Adipocyte (in vitro differentiated cells): ENCODE measurements at regions not wholly inside any gene's neighbourhood (a gene's known extent, or its start where the extent isn't known, plus 50 kb on each side); places are given as distances from the start of the nearest gene placed in this dataset.

Source experiments
- DNase-seq: peaks from one replicate; pipeline ENCODE4 v3.0.0-alpha.2; 2015; ENCODE audit warnings: low read depth
- H3K27me3 ChIP-seq: replicated peaks from 2 replicates; pipeline ENCODE4 v1.7.0; 2013; ENCODE audit warnings: mild to moderate bottlenecking, low read length, moderate library complexity; ENCODE audit not compliant: control insufficient read depth, insufficient read depth
- H3K36me3 ChIP-seq: 2 replicates; pipeline ENCODE4 v1.7.0; 2013; ENCODE audit warnings: low read length, mild to moderate bottlenecking, moderate library complexity; ENCODE audit not compliant: control insufficient read depth, insufficient read depth, severe bottlenecking
- H3K4me1 ChIP-seq: 2 replicates; pipeline ENCODE4 v1.7.0; 2013; ENCODE audit warnings: mild to moderate bottlenecking, low read length, moderate library complexity; ENCODE audit not compliant: control insufficient read depth, insufficient read depth
- H3K4me3 ChIP-seq: 2 replicates; pipeline ENCODE4 v1.7.0; 2013; ENCODE audit warnings: mild to moderate bottlenecking, low read length, moderate library complexity
- H3K9ac ChIP-seq: 2 replicates; pipeline ENCODE4 v1.7.0; 2013; ENCODE audit warnings: mild to moderate bottlenecking, low read length, moderate library complexity
- H3K9me3 ChIP-seq: 2 replicates; pipeline ENCODE4 v1.7.0; 2013; ENCODE audit warnings: mild to moderate bottlenecking, low read length, moderate library complexity; ENCODE audit not compliant: control insufficient read depth

DNA sequence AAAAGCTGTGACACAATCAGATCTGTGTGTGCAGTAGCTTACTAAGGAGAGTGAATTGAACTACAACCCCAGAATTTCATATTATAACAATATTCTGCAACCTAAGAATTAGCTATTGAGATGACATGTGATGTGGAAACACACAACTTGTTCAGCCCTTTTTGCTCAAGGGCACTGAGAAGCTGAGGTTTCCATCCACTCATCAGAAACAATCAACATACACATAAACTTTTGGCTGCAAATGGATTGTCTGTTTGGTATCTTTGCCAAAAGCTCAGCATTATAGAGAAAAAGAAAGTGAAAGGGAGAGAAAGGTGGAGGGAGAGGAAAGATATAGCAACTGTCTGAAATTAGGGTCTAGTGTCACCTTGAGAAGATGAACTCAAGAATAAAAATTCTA lies 117.2 kb upstream of the KLF7 start:
- Histone ChIP-seq H3K36me3 (no peaks in the 10 kb centered on the region), H3K27me3 (no peaks in the 10 kb centered on the region), H3K9ac (no peak overlapping the region), H3K4me3 (no peak overlapping the region), H3K9me3 (no peaks in the 10 kb centered on the region), H3K4me1 (peaks cover 8% of the 10 kb centered on the region)
- DNase-seq, result peak; percentile 23

DNA sequence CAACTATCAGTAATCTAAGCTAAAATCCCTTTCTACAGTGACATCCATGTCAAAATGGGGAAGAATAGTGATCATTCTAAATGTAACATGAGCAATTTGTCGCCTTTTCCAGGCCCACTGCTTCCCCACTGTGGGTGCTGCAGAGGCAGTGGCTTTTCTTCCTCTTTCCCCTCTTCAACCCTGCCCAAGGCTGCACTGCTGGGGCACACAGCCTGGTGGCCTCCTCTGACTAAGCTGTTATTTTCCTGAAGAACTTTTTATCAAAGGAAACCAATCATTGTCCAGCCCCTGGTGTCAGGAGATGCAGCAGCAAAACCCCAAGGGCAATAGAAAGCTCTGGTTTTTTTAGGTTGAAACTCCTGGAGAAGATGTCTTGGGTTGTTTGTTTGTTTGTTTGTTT lies 117.6 kb upstream of the KLF7 start:
- Histone ChIP-seq H3K9ac (no peak overlapping the region), H3K27me3 (no peaks in the 10 kb centered on the region), H3K36me3 (no peaks in the 10 kb centered on the region), H3K9me3 (no peaks in the 10 kb centered on the region), H3K4me3 (no peak overlapping the region), H3K4me1 (peaks cover 9% of the 10 kb centered on the region)
- peak; percentile 32 for DNase-seq

DNA sequence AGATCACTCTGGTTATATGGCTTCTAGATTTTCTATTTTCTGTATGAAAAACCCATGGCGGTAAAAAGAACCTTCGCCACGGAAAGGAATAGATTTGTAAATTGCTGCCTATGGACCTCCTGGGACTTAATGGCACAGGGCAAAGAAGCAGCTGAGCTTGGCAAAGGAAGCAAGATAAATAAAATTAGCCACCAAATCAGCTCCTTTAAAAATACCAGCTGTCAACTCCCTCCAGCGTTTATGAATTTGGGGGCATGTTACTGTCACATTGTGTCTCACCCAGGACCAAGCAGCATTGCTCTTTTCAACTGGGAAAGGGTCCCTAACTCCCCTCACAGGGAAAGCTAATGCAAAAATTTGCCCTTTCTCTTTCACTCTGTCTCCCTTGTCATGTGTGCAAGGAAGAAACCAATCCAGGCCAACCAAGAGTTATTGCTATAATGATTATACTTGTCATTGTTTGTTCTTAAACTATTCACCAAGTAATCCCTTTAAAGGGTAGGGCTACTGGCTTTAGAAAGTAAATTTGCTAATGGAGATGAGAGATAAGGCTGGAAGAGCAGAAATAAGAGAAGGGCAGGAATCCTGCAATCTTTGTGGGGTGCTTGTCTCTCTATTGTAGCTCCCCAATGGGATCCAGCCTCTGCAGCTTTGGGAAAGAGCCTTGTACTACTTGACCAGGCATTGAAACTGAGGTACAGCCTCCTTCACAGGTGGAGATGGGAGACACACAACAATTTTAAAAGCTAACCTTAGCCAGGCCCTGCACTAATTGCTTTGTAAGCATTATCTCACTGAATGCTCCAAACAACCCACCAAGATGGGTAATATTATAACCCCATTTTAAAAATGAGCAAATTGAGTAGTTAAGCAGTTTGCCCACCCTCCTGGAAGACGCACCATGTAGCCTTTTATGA lies 119.1 kb upstream of the KLF7 start:
- no peak overlapping the region for H3K4me3 ChIP-seq
- H3K4me1 ChIP-seq, result peaks cover 23% of the 10 kb centered on the region
- no peaks in the 10 kb centered on the region for H3K9me3 ChIP-seq
- no peak overlapping the region for H3K9ac ChIP-seq
- no peaks in the 10 kb centered on the region for H3K36me3 ChIP-seq
- H3K27me3 ChIP-seq, result no peaks in the 10 kb centered on the region
- no peak for DNase-seq

DNA sequence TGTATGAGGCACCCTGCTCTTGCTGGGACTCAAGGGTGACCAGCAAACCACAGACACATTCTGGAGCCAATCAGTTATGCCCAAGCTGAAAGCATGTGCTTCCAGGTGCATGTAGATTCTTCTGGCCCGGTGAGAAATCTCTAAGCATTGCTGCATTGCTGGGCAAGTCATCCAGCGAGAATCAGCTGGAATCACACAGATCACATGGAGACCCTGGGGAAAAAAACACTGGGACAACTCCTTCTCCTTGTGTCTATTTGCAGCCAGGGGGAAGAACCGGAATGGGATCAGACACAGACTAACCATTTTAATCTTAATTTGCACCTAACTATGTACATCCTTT lies 119.7 kb upstream of the KLF7 start:
- Histone ChIP-seq H3K36me3 (no peaks in the 10 kb centered on the region), H3K4me1 (peaks cover 23% of the 10 kb centered on the region)
- DNase-seq, result no peak

GRCh38 chr2:207286106-207286505 lies 120.4 kb upstream of the KLF7 start:
- H3K4me3 ChIP-seq, result no peak overlapping the region
- no peaks in the 10 kb centered on the region for H3K36me3 ChIP-seq
- DNase-seq, result no peak
- no peaks in the 10 kb centered on the region for H3K27me3 ChIP-seq
- H3K4me1 ChIP-seq, result peaks cover 23% of the 10 kb centered on the region
- no peak overlapping the region for H3K9ac ChIP-seq
- H3K9me3 ChIP-seq, result no peaks in the 10 kb centered on the region

More for the DNA sequence above, 119.7 kb upstream of the KLF7 start:
- Histone ChIP-seq H3K27me3 (no peaks in the 10 kb centered on the region), H3K4me3 (no peak overlapping the region), H3K9me3 (no peaks in the 10 kb centered on the region), H3K9ac (no peak overlapping the region)

- Histone ChIP-seq H3K9me3 (no peaks in the 10 kb centered on the region), H3K4me3 (no peak overlapping the region), H3K9ac (no peak overlapping the region), H3K4me1 (peaks cover 19% of the 10 kb centered on the region), H3K36me3 (no peaks in the 10 kb centered on the region), H3K27me3 (no peaks in the 10 kb centered on the region)
- no peak for DNase-seq
Observed at GRCh38 chr2:207288628-207289027, 122.9 kb upstream of the KLF7 start.

DNA sequence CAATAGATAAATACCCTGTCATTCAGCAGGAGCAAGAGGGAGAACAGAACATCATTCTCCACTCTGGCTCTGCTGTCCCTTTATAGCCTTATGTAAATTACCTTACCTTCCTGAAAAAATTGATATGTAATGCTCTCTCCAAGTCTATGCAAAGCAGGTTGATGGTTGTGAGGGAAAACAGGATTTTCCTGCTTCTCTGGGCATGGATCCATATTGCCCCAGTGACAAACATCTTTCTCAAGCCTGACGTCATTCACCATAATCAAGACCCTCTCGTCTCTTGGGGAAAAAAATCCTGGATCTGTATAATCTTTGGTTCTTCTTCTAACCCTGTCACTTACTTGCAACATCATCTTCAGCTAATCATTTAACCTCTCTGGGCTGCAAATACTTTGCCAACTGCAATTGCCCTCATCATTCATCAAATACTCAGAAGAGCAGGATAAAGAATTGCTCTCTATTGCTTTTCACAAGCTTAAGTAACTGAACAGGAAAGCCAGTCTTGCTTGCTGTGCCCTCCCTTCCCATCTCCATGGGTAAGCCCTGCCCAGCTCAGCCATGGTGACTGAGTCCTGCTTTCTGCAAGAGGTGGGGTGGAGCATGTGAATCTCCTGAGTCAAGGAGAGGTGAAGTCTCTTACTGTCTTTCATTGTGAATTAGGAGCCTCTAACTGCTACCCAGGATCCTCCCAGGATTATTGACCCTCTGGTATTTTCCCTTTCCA lies 123.7 kb upstream of the KLF7 start:
- H3K4me3 ChIP-seq, result no peak overlapping the region
- no peaks in the 10 kb centered on the region for H3K36me3 ChIP-seq
- H3K9ac ChIP-seq, result no peak overlapping the region

DNA sequence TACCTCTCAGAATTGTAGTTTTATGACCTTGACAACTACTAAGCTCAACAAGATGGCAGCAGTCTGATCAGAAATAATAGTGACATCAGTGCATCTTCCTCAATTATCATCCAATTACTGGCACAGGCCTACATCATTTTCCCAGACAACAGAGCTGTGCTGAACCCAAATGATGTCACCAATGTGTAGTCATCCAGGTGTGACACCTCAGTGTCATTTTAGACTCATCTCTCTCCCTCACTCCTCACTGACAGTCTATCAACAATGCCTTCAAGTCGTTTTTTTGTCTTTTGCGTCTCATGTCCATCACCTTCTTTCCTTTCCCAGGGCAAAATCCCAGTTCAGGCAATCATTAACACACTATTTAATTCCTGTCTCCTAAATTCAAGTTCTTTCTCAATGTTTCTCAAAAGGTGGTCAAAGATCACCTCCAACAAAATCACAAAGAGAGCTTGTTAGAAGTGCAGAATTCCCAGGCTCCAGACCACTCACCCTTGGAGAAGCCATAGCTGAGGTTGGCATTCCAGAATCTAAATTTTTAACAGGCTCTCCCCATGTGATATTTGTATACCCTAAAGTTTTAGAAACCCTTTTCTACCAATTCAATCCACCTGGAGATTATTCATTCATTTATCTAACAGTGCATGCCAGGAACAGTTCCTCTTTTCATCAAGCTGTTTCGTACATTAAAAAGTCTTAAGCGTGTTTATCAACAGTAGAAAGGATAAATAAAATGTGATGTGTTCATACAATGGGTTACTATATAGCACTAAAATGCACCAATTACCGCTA lies 125.3 kb upstream of the KLF7 start:
- Histone ChIP-seq H3K4me1 (peaks cover 15% of the 10 kb centered on the region), H3K9ac (no peak overlapping the region), H3K36me3 (no peaks in the 10 kb centered on the region), H3K27me3 (no peaks in the 10 kb centered on the region), H3K4me3 (no peak overlapping the region), H3K9me3 (no peaks in the 10 kb centered on the region)
- DNase-seq, result no peak

More for the DNA sequence above, 123.7 kb upstream of the KLF7 start:
- Histone ChIP-seq H3K4me1 (peaks cover 19% of the 10 kb centered on the region), H3K9me3 (no peaks in the 10 kb centered on the region), H3K27me3 (no peaks in the 10 kb centered on the region)
- no peak for DNase-seq

- H3K9me3 ChIP-seq, result no peaks in the 10 kb centered on the region
- H3K27me3 ChIP-seq, result no peaks in the 10 kb centered on the region
- peaks cover 15% of the 10 kb centered on the region for H3K4me1 ChIP-seq
- H3K4me3 ChIP-seq, result no peak overlapping the region
- H3K9ac ChIP-seq, result no peak overlapping the region
- H3K36me3 ChIP-seq, result no peaks in the 10 kb centered on the region
- DNase-seq, result no peak
Observed at GRCh38 chr2:207291625-207292252, 126.0 kb upstream of the KLF7 start.

DNA sequence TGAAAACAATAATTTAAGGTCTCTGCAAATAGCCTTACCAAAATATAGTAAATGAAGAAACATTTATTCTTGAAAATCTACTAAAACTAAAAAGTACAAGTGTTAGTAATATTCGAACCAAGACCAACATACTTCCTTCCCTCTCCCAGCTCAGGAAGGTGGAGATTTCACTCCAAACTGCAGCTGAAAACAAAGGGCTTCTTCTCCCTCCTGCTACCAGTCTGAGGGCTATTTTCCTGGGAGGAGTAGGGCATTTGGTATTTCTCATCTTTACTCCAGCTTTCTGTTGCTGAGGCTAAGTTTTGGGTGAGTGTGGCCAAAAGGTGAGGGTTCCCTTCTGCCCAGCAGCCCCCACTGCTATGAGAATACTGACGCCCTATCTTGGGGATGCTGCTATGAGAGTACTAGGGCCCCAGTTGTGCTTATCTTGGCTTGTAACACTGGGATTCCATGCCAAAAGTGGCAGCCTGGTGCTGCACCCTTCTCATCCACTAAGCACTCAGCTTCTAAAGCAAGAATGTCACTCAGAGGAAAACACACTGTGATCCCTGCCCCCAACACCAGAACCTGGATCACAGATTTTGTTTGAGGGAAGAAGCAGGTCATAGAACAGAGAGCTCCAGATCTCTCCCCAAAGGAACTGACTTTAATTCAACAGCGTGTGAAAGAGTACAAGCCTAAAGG lies 130.7 kb upstream of the KLF7 start:
- Histone ChIP-seq H3K9ac (no peak overlapping the region), H3K4me3 (no peak overlapping the region), H3K9me3 (peaks cover 11% of the 10 kb centered on the region), H3K36me3 (no peaks in the 10 kb centered on the region), H3K4me1 (no peaks in the 10 kb centered on the region), H3K27me3 (no peaks in the 10 kb centered on the region)
- peak; percentile 29 for DNase-seq
